Peyer's patch (tissue), 4 donors: ENCODE measurements at regions not wholly inside any gene's neighbourhood (a gene's known extent, or its start where the extent isn't known, plus 50 kb on each side); places are given as distances from the start of the nearest gene placed in this dataset.

Source experiments
- CTCF ChIP-seq, 6 experiments: fragments of 450-650 bp in 4 of 6; fragments of 200-600 bp in 2 of 6; sonication (generic) in 1 of 6; IDR thresholded peaks; one replicate each; pipeline ENCODE4 v1.5.1; 2017 to 2019; ENCODE audit warnings: antibody characterized with exemption in 6 of 6, mild to moderate bottlenecking in 3 of 6, moderate library complexity in 1 of 6
- POLR2A ChIP-seq, 2 donors: fragments of 450-650 bp; IDR thresholded peaks; one replicate each; pipeline ENCODE4 v1.5.1; 2017; ENCODE audit warnings: antibody characterized with exemption in 2 of 2, mild to moderate bottlenecking in 2 of 2, moderate library complexity in 2 of 2

- no peak for TF ChIP-seq CTCF (IDR thresholded peaks at IDR 0.05)
- no peak for TF ChIP-seq POLR2A (IDR thresholded peaks at IDR 0.05)
These were observed 316.9 kb upstream of the TET2 start for GRCh38 chr4:104829761-104830160.
